Effector memory CD8-positive, alpha-beta T cell (primary cell): ENCODE measurements at regions not wholly inside any gene's neighbourhood (a gene's known extent, or its start where the extent isn't known, plus 50 kb on each side); places are given as distances from the start of the nearest gene placed in this dataset.

Source experiments
- ATAC-seq: fragments of 150-1000 bp; cut with Tn5 transposase; replicated peaks from 2 replicates; pipeline ENCODE4 v1.10.0; 2021; ENCODE audit warnings: mild to moderate bottlenecking, moderate library complexity
- DNase-seq, 3 experiments: peaks; one replicate each; pipeline ENCODE4 v3.0.0; 2021
- H3K27ac Mint-ChIP-seq, 2 donors: one replicate each; pipeline ENCODE4 v1.8.0; 2022; ENCODE audit warnings: mild to moderate bottlenecking in 2 of 2, mixed read lengths in 2 of 2, moderate library complexity in 2 of 2
- H3K27me3 Mint-ChIP-seq, 2 donors: one replicate each; pipeline ENCODE4 v1.8.0; 2022; ENCODE audit warnings: mixed read lengths in 2 of 2
- H3K36me3 Mint-ChIP-seq: one replicate; pipeline ENCODE4 v1.8.0; 2022; ENCODE audit warnings: mild to moderate bottlenecking, moderate library complexity, mixed read lengths; ENCODE audit not compliant: insufficient read depth
- H3K4me1 Mint-ChIP-seq, 2 donors: one replicate each; pipeline ENCODE4 v1.8.0; 2022; ENCODE audit warnings: low read depth in 2 of 2, mixed read lengths in 2 of 2
- H3K4me3 Mint-ChIP-seq, 2 donors: one replicate each; pipeline ENCODE4 v1.8.0; 2022; ENCODE audit warnings: mild to moderate bottlenecking in 2 of 2, mixed read lengths in 2 of 2, moderate library complexity in 2 of 2
- H3K9me3 Mint-ChIP-seq, 2 donors: one replicate each; pipeline ENCODE4 v1.8.0; 2022; ENCODE audit warnings: mixed read lengths in 2 of 2

DNA sequence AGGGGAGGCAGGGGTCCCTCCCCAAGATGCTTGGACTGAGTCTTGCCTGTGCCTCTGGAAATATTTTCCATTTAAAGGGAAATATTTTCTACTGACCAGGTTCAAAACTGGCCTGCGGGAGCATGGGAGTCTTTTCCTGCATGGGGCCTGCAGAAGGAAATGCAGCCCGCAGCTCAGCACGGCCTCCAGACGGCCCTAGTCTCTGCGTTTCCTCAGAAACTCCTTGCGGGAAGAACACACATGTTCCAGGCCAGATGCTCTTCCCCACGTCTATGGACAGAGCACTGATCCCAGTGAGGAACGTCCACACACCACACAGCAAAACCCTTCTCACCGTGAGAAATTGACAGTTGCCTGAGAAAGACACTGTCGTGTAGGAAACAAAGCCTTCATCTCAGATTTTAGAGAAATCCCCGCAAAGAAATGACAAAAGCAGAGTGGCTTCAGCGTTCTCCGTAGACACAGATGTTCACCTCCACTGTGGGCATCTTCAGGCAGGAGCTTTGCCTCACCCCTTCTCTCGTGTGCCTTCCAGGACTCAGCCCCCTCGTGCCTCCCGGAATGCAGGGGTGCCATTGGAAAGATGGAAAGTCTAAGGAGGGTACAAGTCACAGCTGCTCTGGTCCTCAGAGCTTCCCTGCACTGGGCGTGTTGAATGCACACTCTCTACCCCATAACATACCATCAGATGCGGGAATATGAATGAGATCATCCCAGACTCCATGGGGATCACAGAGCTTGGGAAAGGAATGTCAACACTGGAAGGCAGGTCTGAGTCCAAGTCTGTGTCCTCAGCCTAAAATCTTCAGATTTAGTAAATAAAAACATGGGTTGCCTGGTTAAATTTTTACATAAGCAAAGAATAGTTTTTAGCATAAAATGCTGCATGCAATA, 438.7 kb upstream of the SALL3 start:
- Mint-ChIP-seq H3K27ac (no peak overlapping the region), H3K4me3 (no peak overlapping the region), H3K9me3 (no peaks in the 10 kb centered on the region), H3K36me3 (peaks cover 3% of the 10 kb centered on the region), H3K4me1 (peaks cover 0 to 5% of the 10 kb centered on the region in 2 donors), H3K27me3 (peaks cover 0 to 9% of the 10 kb centered on the region in 2 donors)
- ATAC-seq, result no peak
- DNase-seq, result no peak

DNA sequence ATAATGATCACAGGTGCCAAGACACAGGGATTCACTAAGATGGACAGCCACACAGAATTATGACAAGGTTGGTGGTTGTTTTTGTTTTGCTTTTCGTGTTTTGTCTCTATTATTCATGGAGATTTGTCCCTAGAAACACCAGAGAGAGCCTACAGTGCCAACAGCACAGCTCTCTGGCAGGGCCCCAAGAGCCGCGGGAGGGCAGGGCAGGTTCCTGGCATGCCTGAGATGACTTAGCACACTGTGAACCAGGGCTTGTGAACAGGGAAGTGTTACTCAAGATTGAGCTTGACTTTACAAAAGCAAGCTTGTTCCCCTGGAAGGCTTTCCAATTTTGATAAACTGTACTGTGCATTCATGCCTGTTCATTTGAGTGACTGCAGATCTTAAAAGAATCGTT, 437.4 kb upstream of the SALL3 start:
- Mint-ChIP-seq H3K36me3 (no peaks in the 10 kb centered on the region), H3K27ac (no peak overlapping the region), H3K27me3 (peaks cover 0 to 8% of the 10 kb centered on the region in 2 donors), H3K4me1 (peaks cover 0 to 5% of the 10 kb centered on the region in 2 donors), H3K4me3 (no peak overlapping the region), H3K9me3 (no peaks in the 10 kb centered on the region)
- DNase-seq (no peak), ATAC-seq (no peak)

DNA sequence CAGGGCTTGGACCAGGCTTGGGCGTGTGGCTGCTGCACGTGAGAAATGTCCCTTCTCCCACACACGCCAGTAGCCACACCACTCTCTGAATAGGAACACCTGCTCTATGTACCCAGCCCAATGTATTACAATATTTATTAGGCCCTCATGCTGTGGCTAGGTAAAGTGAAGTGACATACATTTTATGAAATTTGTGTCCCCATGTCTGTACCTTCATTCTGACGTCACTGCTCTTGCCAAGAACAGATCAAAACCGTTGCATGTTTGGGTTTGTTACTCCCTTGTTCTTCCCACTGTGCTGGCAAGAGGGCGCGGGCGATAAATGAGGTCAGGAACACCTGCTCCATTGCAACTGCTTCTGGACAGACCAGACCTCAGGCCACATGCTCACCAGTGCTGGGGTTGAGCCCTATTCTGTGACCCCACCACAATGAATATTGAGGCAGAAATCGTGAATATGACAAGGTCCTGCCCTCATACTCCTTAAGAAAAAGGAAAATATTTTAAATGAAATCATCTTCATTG, 436.4 kb upstream of the SALL3 start:
- Mint-ChIP-seq H3K9me3 (no peaks in the 10 kb centered on the region), H3K27me3 (peaks cover 0 to 8% of the 10 kb centered on the region in 2 donors), H3K4me3 (no peak overlapping the region), H3K36me3 (no peaks in the 10 kb centered on the region), H3K4me1 (peaks cover 0 to 5% of the 10 kb centered on the region in 2 donors), H3K27ac (no peak overlapping the region)
- DNase-seq (no peak), ATAC-seq (no peak)

DNA sequence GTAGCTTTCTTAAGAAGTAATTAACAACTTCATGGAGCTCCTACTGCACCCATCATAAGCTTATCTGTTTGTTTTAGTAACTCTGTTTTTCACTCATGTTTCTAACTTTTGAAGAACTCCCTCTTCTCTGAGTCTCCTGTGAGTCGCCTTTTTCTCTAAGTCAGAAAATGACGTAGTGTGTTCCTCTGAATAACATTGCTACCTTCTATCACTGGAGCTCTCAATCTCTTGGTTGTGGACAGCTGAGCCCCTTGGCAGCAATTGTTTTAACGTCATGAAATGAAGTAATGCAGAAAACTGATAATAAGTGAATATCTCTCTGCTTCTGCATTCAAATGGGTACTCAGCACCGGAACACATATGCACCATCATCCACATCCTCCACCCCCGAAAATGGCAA, 433.3 kb upstream of the SALL3 start:
- Mint-ChIP-seq H3K27me3 (peaks cover 6 to 8% of the 10 kb centered on the region in 2 donors), H3K36me3 (no peaks in the 10 kb centered on the region), H3K4me1 (peaks cover 0 to 5% of the 10 kb centered on the region in 2 donors), H3K4me3 (no peak overlapping the region), H3K9me3 (peaks cover 7 to 16% of the 10 kb centered on the region in 2 donors), H3K27ac (no peak overlapping the region)
- ATAC-seq (no peak), DNase-seq (no peak)

DNA sequence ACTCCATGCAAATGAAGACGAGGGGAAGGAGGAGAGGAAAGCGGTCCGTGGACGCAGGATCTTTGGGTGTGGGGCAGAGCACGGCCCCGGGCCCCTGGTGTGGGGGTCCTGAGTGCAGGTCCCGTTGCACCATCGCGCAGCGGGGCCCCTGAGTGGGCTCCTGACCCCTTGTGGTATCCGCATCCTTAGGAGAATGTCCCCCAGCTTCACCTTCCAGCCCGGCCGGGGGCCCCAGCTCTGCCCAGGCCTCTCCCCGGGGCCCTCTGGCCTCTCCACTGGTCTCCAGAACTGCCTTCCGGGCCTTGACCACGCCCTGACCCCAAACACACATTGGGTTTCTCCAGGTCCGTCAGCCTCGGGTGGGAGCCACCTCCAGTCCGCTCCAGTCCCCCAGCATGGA, 431.8 kb upstream of the SALL3 start:
- no peak for ATAC-seq
- Mint-ChIP-seq H3K36me3 (no peaks in the 10 kb centered on the region), H3K4me3 (no peak overlapping the region), H3K9me3 (peaks cover 7 to 16% of the 10 kb centered on the region in 2 donors), H3K27me3 (peaks cover 0 to 6% of the 10 kb centered on the region in 2 donors), H3K27ac (no peak overlapping the region), H3K4me1 (no peaks in the 10 kb centered on the region)
- DNase-seq, result no peak

DNA sequence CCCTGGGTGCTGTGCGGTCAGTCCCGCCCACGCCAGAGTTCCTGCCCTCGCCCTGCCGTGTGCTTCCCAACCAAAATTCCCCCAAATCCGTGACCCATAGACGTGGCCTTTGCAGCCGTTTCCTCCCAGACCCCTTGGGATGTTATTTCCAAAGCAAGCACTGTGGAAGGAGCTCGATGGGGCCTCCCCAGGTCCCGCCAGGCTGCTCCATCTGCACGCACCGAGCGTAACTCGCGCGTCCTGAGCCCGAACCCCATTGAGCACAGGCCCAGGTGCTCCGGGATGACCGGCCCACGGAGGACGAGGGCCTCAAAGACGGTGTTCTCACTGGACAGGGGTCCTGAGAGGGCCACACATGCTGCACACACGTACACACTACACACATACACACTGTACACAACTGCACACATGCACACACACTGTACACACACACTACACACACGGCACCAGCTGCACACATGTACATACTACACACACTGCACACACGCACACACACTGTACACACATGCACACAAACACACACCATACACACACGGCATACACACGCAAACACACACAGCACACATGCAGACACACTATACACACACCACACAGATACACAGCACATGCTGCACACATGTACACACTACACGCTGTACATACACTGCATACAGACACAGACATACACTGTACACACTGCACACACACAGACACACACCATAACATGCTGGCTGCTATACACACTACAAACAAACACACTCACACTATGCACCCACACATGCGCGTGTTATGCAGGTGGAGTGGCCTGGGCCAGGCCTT, 431.2 kb upstream of the SALL3 start:
- Mint-ChIP-seq H3K36me3 (no peaks in the 10 kb centered on the region), H3K9me3 (peaks cover 7 to 16% of the 10 kb centered on the region in 2 donors), H3K27ac (no peak overlapping the region), H3K27me3 (peaks cover 0 to 6% of the 10 kb centered on the region in 2 donors), H3K4me3 (no peak overlapping the region), H3K4me1 (no peaks in the 10 kb centered on the region)
- ATAC-seq (no peak), DNase-seq (no peak)

DNA sequence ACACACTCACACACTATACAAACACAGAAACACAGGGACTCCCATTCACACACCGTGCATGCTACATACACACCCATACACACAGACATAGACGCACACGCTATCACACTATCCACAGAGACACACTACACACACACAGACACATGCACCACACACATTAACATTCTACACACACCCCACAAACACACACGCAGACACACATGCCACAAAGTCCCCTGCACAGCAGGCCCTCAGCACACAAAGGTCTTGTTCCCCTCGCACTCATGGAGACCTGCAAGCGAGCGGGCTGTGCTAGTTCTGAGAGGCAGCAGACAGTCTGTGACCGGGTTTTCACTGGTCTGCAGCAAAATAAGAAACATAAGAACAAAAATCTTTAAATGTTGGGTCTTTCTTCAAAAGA, 429.6 kb upstream of the SALL3 start:
- Mint-ChIP-seq H3K4me1 (no peaks in the 10 kb centered on the region), H3K4me3 (no peak overlapping the region), H3K9me3 (peaks cover 11 to 19% of the 10 kb centered on the region in 2 donors), H3K27ac (no peak overlapping the region), H3K27me3 (peaks cover 0 to 6% of the 10 kb centered on the region in 2 donors), H3K36me3 (no peaks in the 10 kb centered on the region)
- ATAC-seq (no peak), DNase-seq (no peak)

DNA sequence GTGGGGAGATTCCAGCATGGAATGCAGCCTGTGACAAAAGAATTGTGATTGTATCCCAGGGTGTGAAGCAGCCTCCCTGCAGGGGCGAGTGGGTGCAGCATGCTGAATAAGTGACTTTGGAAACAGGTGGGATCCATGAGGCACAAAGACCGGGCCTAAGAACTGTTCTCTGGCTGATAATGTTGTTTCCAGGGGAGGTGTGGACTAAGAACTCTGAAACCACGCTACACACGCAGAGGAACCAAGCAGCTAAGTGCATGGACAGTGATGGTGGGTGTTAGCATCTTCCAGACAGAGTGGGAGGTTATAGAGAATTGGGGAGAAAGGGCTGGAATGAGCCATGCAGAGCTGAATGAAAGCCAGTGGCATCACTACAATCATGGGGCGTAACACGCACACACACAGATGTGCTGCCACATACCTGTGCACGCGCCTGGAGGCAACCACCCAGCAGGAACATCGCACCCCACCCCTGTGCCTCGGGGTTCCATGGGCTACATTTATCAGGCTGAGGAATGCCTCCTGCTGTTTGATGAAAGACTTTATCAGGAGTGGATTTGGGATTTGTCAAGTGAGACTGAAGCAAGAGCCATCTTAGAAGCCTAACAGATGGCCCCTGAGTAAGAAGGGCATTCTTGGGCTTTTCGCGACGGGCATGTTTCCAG, 424.5 kb upstream of the SALL3 start:
- H3K36me3 Mint-ChIP-seq, result no peaks in the 10 kb centered on the region
- H3K27ac Mint-ChIP-seq, result no peak overlapping the region
- H3K9me3 Mint-ChIP-seq, result peaks cover 12 to 23% of the 10 kb centered on the region in 2 donors
- ATAC-seq, result no peak
- no peaks in the 10 kb centered on the region for H3K4me1 Mint-ChIP-seq
- no peak overlapping the region for H3K4me3 Mint-ChIP-seq
- no peaks in the 10 kb centered on the region for H3K27me3 Mint-ChIP-seq
- DNase-seq, result no peak

DNA sequence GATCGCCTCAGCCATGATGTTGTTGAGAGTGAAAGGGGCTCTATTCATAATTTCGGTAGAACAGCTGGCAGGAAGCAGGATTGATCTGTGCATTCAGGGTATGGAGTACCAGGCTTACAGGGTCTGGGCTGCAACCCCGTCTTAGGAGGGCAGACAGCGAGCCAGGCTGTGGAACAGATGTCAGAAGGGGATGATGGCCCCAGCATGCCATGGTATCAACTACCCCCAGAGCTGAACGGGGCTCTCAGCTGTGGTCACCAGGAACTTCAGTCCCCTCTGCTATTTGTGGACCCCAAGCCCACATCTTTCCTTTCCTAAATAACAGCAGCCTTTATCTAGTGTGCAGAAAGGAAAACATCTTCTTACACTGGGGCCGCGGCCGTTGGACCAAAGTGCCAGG, 422.2 kb upstream of the SALL3 start:
- no peak for ATAC-seq
- Mint-ChIP-seq H3K27me3 (no peaks in the 10 kb centered on the region), H3K4me1 (no peaks in the 10 kb centered on the region), H3K4me3 (no peak overlapping the region), H3K27ac (no peak overlapping the region), H3K9me3 (peaks cover 12 to 23% of the 10 kb centered on the region in 2 donors), H3K36me3 (no peaks in the 10 kb centered on the region)
- no peak for DNase-seq

DNA sequence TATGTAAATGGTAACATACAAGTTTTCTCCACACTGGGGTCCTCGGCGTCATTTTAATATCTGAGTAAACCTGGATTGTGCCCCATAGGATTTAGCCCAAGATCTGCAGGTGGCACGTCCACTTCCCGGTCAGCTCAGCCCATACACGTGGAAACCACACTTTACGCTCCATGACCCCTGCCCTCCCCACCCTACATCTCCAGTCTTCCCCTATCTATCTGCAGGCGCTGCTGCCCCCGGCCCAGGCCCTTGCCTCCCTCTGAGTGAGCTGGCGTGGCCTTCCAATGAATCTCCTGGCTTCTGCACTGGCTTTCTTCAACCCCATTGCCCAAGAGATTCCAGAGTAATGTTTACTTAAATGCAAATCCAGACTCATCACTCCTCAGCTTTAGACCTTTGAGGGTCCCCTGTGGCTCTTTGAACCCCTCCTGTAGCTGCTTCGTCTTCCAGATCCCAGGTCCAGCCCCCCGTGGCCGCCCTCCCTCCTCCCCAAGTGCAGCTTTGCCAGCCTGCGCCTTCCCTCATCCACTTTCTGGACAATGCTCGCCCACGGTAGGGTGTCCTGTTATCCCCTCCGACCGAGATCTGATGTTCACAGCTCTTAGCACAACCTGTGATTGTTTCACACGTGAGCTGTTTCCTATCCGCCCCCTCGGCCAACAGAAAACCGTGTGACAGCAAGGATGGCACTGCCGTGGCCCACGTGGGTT, 421.4 kb upstream of the SALL3 start:
- H3K36me3 Mint-ChIP-seq, result no peaks in the 10 kb centered on the region
- H3K27ac Mint-ChIP-seq, result no peak overlapping the region
- H3K9me3 Mint-ChIP-seq, result peaks cover 12 to 23% of the 10 kb centered on the region in 2 donors
- no peaks in the 10 kb centered on the region for H3K27me3 Mint-ChIP-seq
- ATAC-seq, result no peak
- no peak for DNase-seq
- no peak overlapping the region for H3K4me3 Mint-ChIP-seq
- no peaks in the 10 kb centered on the region for H3K4me1 Mint-ChIP-seq

DNA sequence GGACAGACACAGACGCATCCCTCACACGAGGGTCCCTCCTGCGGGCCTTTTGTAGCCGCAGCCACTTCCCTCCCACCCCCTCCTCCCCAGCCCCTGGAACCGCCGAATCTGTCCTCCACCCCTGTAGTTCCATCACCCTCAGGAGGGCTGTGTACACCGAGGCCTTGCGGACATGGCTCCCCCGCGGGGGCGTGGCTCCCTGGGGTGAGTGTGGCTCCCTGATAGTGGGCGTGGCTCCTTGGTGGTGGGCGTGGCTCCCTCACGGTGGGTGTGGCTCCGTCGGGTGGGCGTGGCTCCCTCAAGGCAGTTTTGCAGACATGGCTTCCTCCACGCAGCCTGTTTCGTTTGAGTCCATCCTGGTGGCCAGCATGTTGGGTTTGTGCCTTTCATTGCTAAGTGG, 420.7 kb upstream of the SALL3 start:
- no peak for ATAC-seq

DNA sequence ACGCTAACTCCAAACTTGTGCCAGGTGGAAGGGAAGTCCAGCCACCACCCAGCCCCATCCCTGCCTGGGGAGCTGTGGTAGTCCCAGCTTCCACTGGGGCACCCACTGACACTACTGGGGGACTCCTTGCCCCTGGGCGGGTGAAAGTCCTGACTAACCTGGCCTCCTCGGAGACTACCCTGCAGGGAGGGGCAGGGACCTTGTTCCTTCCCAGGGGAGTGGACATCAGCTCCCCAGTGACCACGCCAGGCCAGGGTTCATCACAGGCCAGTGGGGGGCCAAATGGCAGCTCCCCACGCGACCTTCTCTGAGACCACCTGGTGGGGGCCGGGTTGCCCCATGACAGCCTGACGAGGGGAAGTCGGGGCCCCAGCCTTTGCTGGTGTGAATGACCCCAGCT, 420.0 kb upstream of the SALL3 start:
- H3K27ac Mint-ChIP-seq, result no peak overlapping the region
- ATAC-seq (no peak), DNase-seq (no peak)
- H3K4me3 Mint-ChIP-seq, result no peak overlapping the region
- H3K9me3 Mint-ChIP-seq, result peaks cover 9 to 23% of the 10 kb centered on the region in 2 donors
- peaks cover 0 to 6% of the 10 kb centered on the region in 2 donors for H3K27me3 Mint-ChIP-seq
- H3K4me1 Mint-ChIP-seq, result no peaks in the 10 kb centered on the region
- H3K36me3 Mint-ChIP-seq, result no peaks in the 10 kb centered on the region

More for the DNA sequence above, 420.7 kb upstream of the SALL3 start:
- Mint-ChIP-seq H3K27ac (no peak overlapping the region), H3K27me3 (no peaks in the 10 kb centered on the region), H3K4me3 (no peak overlapping the region), H3K9me3 (peaks cover 12 to 23% of the 10 kb centered on the region in 2 donors), H3K4me1 (no peaks in the 10 kb centered on the region), H3K36me3 (no peaks in the 10 kb centered on the region)
- no peak for DNase-seq
